ENCODE measurements at regions not wholly inside any gene's neighbourhood (a gene's known extent, or its start where the extent isn't known, plus 50 kb on each side); places are given as distances from the start of the nearest gene placed in this dataset.

GRCh38 chr20:52454660-52455059, 263.1 kb upstream of the ZFP64 start:
- no peak for TF ChIP-seq CTCF (conservative IDR thresholded peaks at IDR 0.05; ENCODE audit: low read length)
- TF ChIP-seq EZH2phosphoT487 (IDR thresholded peaks at IDR 0.05; ENCODE audit: borderline replicate concordance, low read depth, low read length), result no peak
